RWPE2 (cell line): ENCODE measurements at regions not wholly inside any gene's neighbourhood (a gene's known extent, or its start where the extent isn't known, plus 50 kb on each side); places are given as distances from the start of the nearest gene placed in this dataset.

Experiments used
- ATAC-seq: fragments of 200-7000 bp; cut with Tn5 transposase; 3 replicates; pipeline ENCODE4 v1.9.1; 2021; ENCODE audit warnings: low read depth
- DNase-seq: peaks from one replicate; pipeline ENCODE4 v3.0.0-alpha.2; 2020; ENCODE audit warnings: low spot score
- H3K27ac ChIP-seq: fragments of 450-650 bp; 2 replicates; pipeline ENCODE4 v1.5.1; 2017; ENCODE audit warnings: mild to moderate bottlenecking; ENCODE audit not compliant: poor library complexity, severe bottlenecking
- H3K27me3 ChIP-seq: fragments of 250-450 bp; sonication (Bioruptor Pico); 2 replicates; pipeline ENCODE4 v1.5.1; 2021; ENCODE audit warnings: mild to moderate bottlenecking, moderate library complexity; ENCODE audit not compliant: insufficient read depth, poor library complexity, severe bottlenecking
- H3K36me3 ChIP-seq: fragments of 250-450 bp; sonication (Bioruptor Pico); 2 replicates; pipeline ENCODE4 v1.5.1; 2020; ENCODE audit warnings: low read depth, mild to moderate bottlenecking, moderate library complexity
- H3K4me1 ChIP-seq: fragments of 250-450 bp; sonication (Bioruptor Pico); 2 replicates; pipeline ENCODE4 v1.5.1; 2021; ENCODE audit warnings: mild to moderate bottlenecking, moderate library complexity; ENCODE audit not compliant: insufficient read depth, poor library complexity, severe bottlenecking
- H3K4me3 ChIP-seq: fragments of 250-450 bp; sonication (Bioruptor Pico); 2 replicates; pipeline ENCODE4 v1.5.1; 2021; ENCODE audit warnings: mild to moderate bottlenecking, moderate library complexity; ENCODE audit not compliant: severe bottlenecking
- H3K9me3 ChIP-seq: fragments of 250-450 bp; sonication (Bioruptor Pico); 2 replicates; pipeline ENCODE4 v1.5.1; 2021; ENCODE audit warnings: mild to moderate bottlenecking, moderate library complexity; ENCODE audit not compliant: severe bottlenecking
- TF ChIP-seq, protein P1 (sequence below): fragments of 450-650 bp; IDR thresholded peaks from one replicate; pipeline ENCODE4 v1.5.1; 2017; ENCODE audit warnings: mild to moderate bottlenecking, moderate library complexity; ENCODE audit not compliant: poor library complexity, severe bottlenecking

DNA sequence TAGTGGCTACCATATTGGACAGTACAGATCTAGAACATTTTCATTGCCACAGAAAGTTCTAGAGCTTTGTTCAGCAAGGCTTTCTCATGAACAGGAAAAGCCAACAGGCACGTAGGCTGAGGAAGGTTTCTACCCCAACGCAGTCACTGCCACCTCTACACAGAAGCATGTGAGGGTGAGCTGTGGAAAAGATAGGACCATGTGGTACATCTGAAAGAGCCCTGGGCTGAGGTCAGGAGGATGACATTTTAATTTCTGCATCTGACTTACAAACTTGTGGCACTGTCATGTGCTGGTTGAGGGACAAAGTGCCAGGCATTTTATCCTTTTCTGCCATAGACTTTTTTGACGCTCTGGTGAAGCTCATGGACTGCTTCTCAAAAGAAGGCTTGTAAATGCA, 454.2 kb downstream of the BCOR start:
- no peaks in the 10 kb centered on the region for H3K9me3 ChIP-seq
- DNase-seq (no peak), ATAC-seq (no peak)
- TF ChIP-seq, protein P1, sequence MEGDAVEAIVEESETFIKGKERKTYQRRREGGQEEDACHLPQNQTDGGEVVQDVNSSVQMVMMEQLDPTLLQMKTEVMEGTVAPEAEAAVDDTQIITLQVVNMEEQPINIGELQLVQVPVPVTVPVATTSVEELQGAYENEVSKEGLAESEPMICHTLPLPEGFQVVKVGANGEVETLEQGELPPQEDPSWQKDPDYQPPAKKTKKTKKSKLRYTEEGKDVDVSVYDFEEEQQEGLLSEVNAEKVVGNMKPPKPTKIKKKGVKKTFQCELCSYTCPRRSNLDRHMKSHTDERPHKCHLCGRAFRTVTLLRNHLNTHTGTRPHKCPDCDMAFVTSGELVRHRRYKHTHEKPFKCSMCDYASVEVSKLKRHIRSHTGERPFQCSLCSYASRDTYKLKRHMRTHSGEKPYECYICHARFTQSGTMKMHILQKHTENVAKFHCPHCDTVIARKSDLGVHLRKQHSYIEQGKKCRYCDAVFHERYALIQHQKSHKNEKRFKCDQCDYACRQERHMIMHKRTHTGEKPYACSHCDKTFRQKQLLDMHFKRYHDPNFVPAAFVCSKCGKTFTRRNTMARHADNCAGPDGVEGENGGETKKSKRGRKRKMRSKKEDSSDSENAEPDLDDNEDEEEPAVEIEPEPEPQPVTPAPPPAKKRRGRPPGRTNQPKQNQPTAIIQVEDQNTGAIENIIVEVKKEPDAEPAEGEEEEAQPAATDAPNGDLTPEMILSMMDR = no peak
- H3K27me3 ChIP-seq = no peaks in the 10 kb centered on the region
- no peaks in the 10 kb centered on the region for H3K4me1 ChIP-seq
- H3K4me3 ChIP-seq = no peak overlapping the region
- no peaks in the 10 kb centered on the region for H3K36me3 ChIP-seq
- H3K27ac ChIP-seq = no peak overlapping the region

DNA sequence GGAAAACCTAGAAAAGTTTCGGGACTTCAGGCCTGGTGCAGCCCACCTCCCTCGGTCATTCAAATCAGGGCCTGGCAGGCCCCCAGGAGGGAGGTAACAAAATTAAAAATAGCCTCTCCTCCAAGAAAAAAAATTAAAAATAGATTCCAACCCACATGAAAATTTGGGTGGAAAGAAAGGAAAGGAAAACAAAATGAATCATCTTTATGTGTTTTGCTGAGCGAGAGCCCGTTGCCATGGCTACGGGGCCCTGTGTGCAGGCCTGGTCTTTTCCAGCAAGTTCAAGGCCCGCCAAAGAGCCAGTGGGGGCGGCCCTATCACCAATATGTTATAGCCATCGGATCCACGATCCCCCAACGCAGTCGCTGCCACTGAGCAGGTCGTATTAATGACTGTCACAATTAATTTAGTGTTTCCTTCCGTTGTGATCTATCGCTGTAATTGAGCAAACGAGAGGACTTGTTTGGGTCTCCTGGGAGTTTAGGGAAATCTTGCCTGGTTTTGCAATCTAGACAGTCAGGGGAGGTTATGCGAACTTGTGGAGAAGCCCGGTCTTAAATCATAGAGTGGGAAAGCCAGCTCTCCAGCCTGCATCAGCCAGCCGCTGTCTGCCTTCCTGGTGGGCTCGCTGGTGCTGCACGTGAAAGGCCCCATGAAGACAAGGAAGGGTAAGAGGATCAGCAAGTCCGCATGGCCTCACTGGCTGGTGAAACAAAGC, 452.4 kb downstream of the BCOR start:
- Histone ChIP-seq H3K4me1 (no peaks in the 10 kb centered on the region), H3K27ac (no peak overlapping the region), H3K36me3 (no peaks in the 10 kb centered on the region), H3K9me3 (no peaks in the 10 kb centered on the region), H3K27me3 (no peaks in the 10 kb centered on the region), H3K4me3 (no peak overlapping the region)
- TF ChIP-seq, protein P1 = no peak
- DNase-seq (no peak), ATAC-seq (no peak)

DNA sequence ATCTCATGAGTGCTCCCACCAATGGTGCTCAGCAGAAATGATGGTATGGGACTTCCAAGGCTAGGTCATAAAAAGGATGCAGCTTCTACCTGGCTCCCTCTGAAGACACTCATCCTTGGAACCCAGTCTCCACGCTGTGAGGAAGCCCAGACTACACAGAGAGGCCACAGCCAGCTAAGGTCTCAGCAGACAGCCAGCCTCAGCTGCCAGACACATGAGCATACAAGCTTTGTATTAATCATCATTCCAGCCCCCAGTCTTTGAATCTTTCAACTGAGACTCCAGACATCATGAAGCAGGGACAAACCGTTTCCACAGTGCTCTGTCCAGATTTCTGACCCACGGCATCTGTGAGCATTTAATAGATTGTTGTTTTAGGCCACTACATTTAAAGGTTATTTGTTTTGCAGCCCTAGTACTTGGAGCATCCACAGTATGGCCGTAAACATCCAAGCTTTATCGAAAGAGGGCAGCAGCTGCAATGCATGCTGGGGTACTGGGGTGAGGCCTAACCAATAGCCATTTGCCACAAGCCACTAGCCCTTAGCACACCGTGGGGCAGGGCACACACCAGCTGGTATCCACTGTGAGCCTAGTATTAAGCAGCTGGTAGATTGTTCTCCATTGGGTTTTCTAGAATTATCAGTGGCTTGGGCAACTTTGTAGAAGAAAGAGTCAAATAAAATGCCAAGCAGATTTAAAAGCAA, 449.1 kb downstream of the BCOR start:
- Histone ChIP-seq H3K27ac (no peak overlapping the region), H3K4me1 (no peaks in the 10 kb centered on the region), H3K4me3 (no peak overlapping the region), H3K36me3 (no peaks in the 10 kb centered on the region), H3K27me3 (no peaks in the 10 kb centered on the region), H3K9me3 (no peaks in the 10 kb centered on the region)
- DNase-seq (no peak), ATAC-seq (no peak)
- TF ChIP-seq, protein P1 = no peak

DNA sequence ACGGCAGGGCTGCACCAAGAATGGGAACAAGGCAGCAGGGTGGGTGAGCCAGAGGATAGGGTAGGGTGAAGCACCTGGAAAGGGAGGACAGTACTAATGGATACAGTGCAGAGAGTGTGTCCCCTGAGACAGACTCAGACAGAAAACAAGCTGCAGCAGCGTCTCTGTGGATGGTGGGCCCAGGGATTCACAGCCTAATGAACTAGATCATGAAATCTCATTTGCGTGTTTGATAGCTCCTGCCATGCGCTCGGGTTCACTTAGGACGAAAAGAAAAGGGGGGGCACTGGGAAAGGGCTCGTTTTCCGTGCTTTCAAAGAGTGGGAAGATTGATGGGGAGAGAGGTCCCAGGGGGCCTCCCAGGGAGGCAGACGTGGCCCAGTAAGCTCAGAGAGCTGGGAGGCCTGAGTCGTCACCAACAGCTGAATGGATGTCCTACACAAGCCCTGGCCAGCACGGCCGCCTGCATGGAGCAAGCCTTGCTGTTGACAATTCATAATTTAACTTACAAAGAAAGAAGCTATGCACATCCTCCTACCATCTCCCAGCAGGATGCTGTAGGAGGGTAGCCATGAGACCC, 446.9 kb downstream of the BCOR start:
- H3K4me3 ChIP-seq = no peak overlapping the region
- H3K4me1 ChIP-seq = no peaks in the 10 kb centered on the region
- H3K36me3 ChIP-seq = no peaks in the 10 kb centered on the region
- DNase-seq (no peak), ATAC-seq (no peak)
- TF ChIP-seq, protein P1 = no peak
- H3K27me3 ChIP-seq = no peaks in the 10 kb centered on the region
- H3K27ac ChIP-seq = no peak overlapping the region
- H3K9me3 ChIP-seq = no peaks in the 10 kb centered on the region
